Posterior vena cava (tissue), 2 donors: ENCODE measurements at regions not wholly inside any gene's neighbourhood (a gene's known extent, or its start where the extent isn't known, plus 50 kb on each side); places are given as distances from the start of the nearest gene placed in this dataset.

ENCODE experiments used
- DNase-seq: peaks from one replicate; pipeline ENCODE4 v3.0.0-alpha.2; 2020; ENCODE audit warnings: low spot score
- intact Hi-C, 2 donors: fragments of 100-400 bp; cut with DNase I; formaldehyde crosslinking; loops; one replicate each; pipeline versions ENCODE4 v1.14.1 to v1.14.2; 2022 to 2023
- donor health status: DM: yes; HTN: yes; CAD: no.
- donor health status: DM: yes; HTN: yes; CAD: no.

DNA sequence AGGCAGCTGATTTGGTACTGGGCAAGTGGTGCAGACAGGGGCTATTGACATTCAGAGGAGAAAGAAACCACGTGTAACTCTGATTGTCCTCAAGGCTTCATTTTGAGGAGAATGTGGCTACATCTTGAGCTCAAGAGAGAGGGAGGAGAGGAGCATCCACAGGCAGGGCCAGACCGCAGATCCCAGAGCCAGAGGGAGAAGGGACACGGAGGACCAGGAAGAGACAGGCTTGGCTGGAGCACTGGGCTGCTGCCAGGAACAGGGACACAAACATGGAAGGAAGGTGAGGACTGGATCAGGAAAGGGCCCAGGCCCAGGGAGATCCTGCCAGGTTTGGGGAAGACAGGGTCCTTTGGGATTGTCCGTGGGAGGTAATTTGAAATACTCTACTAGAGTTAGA, 158.3 kb downstream of the GPAM start:
- DNase-seq, result no peak
- intact Hi-C loops, result no loop called here

DNA sequence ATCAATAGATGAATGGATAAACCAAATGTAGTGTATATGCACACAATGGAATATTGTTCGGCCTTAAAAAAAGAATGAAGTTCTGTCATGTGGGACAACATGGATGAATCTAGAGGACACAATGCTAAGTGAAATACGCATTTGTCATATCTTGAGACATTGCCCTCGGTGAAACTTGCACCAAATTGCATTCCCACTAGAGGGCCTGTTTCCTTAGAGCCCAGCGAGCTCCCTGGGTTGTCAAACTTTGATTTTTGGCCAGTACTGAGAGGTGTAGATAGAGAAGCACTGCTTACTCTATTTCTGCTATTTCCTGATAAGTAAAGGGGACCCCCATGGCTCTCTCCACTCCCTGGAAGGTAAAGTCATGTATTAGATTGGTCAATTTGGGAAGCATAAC, 157.1 kb downstream of the GPAM start:
- intact Hi-C loops, result no loop called here
- no peak for DNase-seq

DNA sequence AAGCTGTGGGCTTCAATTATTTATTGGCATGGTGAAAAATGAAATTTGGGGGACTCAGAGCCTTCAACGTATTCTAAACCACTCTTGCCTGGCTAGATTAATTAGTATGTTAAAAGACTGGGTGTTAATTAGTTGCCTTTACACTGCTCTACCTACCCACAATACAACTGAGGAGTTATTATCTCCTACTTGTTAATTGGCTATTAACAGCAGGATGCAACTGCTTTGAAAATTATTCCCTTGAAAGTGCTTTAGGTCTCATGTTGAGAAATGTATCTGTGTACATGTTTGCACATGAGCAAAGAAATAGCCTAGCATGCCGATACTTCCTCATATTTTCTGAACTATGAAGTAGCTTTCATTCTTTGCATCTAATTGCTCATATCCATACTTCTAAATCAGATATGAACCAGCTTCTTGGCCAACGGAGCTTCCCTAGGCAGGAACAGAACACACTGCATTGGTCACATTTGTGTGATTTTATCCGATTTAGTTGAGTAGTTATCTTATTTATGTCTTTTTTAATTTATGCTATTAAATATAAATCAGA, 155.8 kb downstream of the GPAM start:
- intact Hi-C loops, result no loop called here
- no peak for DNase-seq

DNA sequence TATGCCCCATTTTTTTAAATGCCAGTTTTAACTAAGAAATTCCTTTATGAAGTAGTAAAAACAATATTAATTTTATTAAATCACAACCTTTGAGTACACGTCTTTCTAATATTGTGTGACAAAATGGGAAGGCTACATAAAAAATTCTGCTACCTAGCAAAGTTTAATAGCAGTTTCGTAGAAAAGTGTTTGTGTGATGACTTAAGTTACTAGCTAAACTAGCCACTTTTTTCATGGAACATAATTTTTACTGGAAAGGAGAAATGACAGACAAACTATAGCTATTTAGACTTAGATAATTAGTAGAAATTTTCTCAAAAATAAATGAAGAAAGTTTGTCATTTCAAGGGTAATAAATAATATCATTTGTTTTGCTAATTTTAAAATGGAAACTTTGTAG, 153.1 kb downstream of the GPAM start:
- no peak for DNase-seq
- intact Hi-C loops, result no loop called here

DNA sequence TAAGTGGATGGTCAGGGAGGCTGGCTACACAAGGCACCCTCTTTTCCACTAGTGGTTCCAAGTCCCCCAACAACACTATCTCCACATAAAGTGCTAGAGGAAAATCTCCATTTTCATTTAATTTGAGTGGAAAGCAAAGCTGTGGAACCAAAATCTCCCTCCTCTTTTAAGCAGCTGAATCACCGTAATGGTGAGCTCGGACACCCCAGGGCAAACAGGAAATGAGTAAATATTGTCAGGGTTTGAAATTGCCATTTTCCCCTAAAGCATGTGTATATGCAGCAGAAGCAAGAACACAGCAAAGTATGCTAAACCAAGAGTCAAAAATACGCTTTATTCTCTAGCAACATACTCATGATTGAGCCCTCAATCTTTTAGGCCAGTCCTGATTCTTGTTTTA, 143.7 kb downstream of the GPAM start:
- DNase-seq, result no peak
- intact Hi-C loops, result no loop called here

DNA sequence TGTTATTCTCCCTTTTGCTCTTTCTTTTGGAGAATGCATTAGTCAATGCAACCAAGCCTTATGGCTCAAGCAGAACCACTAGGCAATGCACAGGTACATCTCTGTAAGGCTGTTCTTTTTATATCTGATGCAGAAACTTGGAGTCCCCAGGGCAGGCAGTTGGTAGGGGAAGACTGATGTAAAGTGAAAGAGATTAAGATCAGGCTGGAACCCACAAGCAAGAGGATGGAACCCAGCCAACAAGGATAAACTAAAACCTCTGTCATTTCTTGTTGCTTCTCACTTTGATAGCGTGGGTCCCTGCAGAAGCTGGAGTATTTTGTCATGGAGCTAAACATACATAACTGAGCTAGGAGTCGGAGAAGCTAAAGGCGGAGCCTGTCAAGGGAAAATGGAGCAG, 142.9 kb downstream of the GPAM start:
- DNase-seq, result no peak
- intact Hi-C loops, result no loop called here

DNA sequence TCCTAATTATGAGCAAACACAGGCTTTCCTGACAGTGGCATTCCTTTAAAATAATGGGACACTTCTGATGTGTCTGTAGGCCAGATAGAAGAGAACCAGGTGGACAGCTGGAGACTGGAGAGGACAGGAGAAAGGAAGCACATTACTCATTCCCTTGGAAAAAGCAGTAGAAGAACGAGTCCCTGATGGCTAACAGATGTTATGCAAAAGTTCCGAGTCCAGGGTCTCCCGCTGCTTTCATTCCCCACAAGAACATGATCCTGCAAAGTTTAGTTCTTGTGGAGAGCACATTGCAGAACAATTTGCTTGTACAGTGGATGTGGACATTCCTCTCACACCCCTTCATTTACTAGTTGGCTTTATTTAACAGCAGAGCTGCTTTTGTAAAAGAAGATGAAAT, 137.6 kb downstream of the GPAM start:
- intact Hi-C loops, result no loop called here
- no peak for DNase-seq

DNA sequence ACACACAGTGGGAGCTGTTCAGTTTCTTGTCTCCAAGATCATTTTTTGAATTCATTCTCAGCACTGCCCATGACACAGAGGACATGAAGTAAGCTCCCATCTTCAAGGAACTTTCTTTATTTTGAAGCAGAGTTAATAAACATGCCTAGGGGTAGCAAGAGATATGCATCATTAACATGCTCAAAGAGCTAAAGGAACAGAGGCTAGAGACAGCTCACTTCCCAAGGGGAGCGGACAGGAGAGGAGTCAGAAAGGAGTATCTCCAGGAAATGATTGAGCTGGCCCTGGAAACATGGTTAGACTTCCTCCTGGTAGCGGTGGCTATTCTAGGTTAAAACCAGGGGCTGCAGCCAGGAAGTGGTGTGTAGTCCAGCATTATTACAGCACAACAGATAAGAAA, 135.9 kb downstream of the GPAM start:
- intact Hi-C loops, result no loop called here
- no peak for DNase-seq

DNA sequence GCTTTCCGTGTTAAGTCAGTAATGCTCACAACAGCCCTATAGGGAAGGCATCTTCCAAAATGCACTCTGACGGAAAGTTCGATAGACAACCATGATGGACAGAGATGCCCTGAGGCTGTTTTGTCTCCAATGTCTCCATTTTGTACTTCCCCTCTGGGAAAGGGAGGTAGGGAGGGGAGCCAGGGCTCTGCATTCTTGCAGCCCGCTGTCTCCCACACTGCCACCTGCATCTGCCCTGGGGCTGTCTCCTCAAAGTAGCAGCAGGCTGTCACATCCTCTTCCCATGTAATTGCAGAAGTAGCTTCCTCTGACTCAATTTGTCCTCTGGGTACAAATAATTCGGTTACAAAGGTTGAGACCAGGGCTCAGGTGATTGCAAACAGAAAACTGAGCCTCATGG, 131.4 kb downstream of the GPAM start:
- no peak for DNase-seq
- intact Hi-C loops, result no loop called here

DNA sequence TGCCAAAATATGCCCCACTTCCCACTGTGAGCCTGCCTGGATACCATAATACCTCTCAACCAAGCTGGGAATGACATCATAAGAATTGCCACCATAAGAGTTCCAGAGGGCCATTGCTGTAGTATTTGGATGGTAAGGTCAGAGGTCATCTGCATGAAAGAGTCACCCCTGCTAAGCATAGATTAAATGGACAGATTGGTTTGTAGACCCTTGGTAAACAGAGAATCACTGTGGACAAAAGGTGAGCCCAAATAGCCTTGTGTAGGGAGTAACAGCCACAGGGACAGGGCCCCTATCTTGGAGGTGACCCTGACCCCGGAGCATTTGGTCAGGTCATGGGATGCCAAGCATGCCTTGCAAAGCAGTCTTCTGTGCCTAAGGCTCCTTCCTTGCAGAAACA, 129.7 kb downstream of the GPAM start:
- intact Hi-C loops, result no loop called here
- DNase-seq, result no peak

DNA sequence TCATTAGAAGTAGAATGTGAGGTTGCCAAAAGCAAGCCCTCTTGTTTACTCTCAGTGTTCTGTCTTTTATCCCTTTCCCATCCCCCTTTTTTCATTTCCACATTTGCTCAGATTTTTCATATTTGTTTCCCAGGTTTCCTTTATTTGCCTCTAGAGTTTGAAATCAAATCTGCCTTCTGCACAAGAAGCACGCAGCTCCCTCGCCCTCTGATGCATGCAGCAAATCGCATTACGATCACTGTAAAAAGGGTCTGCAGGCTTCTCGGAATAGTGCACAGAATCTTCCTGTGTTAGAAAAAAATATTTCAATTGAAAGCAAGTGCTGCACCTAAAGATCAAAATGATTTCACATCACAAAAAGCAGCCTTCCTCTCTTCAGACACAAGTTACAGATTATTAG, 129.0 kb downstream of the GPAM start:
- DNase-seq, result no peak
- intact Hi-C loops, result no loop called here

DNA sequence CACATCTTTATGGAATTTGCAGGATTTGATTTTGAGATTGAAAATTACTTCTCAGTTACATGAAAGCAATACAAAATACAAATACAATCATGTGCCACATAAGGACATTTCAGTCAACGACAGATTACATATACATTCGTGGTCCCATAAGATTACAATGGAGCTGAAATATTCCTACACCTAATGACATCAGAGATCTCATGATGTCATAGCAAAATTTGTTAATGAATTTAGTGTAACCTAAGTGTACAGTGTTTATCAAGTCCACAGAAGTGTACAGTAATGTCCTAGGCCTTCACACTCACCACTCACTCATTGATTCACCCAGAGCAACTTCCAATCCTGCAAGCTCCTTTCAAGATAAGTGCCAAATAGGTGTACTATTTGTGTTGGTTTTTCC, 126.5 kb downstream of the GPAM start:
- intact Hi-C loops, result no loop called here

DNA sequence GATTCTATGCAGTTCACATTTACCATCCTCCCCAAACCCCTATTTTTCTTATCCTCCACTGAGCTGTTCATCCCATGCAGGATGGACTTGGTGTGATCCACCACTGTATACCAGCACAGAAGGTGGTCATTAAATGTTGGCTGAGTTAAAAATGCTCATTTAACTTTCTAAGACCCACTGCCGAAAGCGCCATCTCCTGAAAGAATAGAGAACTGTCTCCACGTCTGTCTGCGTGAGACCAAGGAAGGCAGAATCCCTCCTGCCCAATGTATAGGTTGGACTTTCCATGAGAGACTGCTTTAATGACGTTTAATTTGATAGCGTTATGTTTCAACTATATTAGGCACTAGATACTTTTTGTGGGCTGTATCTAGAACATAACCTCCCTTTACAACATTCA, 124.3 kb downstream of the GPAM start:
- intact Hi-C loops, result no loop called here

More for the DNA sequence above, 126.5 kb downstream of the GPAM start:
- no peak for DNase-seq

DNA sequence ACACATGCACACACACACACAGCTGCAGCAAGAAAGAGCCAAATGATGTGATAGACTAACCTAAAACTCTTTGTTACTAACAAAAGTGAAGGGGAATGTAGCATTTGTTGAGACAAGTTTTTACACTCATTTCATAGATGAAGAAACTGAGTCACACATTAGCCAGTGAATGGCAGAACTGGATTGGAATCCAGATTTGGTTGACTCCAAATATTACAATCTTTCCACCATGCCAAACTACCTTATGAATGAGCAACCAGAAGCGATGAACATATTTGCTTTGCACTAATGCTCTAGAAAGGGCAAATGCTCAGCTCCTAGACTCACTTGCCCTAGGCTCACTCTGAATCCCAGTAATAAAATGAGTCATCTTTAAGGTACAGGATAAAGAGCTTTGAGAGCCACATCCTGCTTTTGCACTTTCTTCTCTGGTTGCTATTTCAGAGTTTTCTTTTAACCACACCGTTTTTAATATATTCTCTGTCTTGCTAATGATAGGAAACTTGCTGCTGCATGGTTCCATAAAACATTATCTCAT, 111.9 kb downstream of the GPAM start:
- intact Hi-C loops, result no loop called here
- DNase-seq, result no peak

More for the DNA sequence above, 124.3 kb downstream of the GPAM start:
- no peak for DNase-seq

DNA sequence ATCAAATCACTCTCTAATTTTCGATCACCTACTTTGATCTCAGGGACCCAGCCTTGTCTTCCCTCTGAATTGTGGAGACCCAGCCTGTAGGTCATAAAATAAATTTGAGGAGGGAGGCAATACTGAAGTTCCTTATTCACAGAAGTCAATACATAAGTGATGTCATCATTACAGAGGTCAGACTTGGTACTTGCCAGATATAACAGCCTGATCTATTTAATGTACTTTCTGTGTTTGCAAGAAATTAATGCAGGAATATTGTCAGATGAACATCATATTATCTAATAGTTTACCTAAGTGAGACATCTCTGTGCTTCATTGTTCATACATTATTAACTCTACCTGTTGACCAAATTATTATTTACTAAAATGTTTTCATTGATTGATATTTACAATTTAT, 105.6 kb downstream of the GPAM start:
- intact Hi-C loops, result no loop called here

DNA sequence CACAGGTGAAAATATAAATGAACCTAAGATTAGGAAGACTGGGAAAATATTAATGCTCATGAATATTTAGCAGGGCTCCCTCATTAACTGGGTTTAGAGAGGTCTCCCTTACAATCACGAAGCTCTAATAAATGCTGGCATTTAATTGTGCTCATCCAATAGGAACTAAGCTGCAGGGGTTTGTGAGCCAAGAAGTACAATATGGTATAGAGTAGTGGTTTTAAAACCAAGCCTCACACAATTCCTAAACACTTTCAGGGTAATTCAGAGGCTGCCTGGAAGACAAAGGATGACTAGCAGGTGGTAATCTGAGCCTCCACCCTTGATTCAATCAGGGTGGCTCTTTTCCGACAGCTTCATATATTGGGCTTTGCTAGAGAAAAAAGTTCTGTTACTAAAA, 103.3 kb downstream of the GPAM start:
- DNase-seq, result no peak
- intact Hi-C loops, result no loop called here

More for the DNA sequence above, 105.6 kb downstream of the GPAM start:
- no peak for DNase-seq

DNA sequence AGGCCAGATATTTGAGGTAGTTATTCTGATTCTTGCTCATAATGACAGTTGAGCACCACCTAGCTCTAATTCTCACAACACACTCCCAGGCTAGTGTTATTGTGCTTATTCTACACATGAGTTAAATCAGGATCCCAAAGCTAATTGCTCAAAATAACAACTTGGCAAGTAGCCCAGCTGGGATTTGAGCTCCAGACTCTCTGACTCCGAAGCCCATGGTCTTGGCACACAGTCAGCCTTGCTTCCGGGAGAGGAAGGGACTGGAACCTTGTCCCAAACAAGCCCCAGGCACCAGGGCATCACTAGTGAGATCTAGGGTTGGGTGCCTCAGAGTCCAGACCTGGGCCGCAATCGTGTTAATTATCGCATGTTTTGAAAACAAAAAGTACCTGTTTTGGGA, 101.4 kb downstream of the GPAM start:
- intact Hi-C loops, result no loop called here
- DNase-seq, result no peak

DNA sequence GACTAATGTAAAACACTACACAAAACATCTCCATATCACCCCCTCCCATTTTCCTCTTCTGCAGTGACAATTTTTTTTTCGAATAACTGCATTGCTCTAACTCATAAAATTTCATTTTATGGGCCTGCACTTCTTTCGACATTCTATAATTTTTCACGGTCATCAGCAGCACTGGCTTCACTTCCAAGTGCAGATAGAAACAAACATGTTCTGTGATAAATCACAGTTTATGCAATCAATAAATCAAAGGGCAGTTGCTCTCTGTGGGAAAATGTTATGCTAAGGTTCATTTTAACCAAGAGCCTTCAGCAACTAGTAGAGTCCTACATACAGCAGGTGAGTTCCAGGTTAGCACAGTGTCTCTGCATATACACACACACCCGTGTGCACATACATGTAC, 100.1 kb downstream of the GPAM start:
- no peak for DNase-seq
- intact Hi-C loops, result no loop called here

DNA sequence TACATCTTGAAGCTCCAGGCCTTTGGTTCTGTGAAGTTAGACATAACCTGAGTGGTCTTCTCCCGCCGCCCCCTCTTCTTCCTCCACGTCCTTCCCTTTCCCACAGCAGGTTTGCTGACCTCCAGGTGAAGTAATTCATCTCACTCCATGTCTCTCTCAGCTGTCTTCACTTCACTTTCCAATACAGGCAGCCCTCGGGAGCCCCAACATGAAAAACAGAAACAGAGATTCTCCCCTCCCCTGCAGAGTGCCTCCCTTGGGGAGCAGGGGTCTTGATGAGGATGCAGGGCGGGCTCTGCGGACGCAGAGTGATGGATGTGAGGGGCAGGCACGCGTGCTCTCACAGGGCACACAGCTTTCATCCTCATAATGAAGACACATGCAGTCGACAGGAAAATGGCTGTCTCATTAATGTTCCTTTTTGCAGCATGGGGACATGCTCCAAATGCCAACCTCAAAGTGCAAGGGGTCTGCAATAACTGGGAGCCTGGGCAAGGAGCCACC, 95.6 kb downstream of the GPAM start:
- DNase-seq, result no peak
- intact Hi-C loops, result no loop called here

DNA sequence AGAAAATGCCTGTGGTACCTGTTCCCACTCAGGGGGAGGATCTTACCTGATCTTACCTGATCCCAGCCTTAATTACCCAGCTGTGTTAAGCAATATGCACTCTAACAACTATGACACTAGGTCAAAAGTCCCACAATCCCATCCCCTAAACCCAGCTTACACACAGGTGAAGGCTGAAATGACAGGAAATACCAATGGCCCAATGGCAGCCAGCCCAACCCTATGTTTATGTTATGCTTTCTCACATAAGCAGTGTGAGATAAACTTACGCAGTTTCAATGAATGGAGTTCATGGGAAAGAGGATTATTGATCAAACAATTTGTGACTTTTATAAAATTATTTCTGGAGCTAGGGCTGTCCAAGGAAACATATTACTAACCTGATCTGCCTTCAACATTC, 91.9 kb downstream of the GPAM start:
- no peak for DNase-seq
- intact Hi-C loops, result no loop called here

DNA sequence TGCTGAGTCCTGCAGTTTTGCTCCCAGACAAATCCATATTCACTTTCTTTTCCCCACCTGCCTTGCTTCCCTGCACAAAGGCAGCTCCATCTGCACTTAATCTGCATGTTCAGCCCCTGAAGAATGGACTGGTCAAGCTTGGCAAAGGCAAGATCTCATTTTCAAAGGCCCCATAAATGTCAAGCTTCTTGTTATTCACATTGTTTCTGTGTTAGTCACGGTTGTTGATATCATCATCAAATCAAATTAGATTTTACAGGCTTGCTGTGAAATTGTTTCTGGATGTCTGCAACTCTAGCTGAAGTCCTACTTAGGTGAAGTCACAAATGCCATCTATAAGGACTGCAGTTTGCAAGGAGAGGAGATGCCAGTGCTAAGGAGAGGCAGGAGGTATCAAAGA, 91.0 kb downstream of the GPAM start:
- intact Hi-C loops, result no loop called here
- no peak for DNase-seq

DNA sequence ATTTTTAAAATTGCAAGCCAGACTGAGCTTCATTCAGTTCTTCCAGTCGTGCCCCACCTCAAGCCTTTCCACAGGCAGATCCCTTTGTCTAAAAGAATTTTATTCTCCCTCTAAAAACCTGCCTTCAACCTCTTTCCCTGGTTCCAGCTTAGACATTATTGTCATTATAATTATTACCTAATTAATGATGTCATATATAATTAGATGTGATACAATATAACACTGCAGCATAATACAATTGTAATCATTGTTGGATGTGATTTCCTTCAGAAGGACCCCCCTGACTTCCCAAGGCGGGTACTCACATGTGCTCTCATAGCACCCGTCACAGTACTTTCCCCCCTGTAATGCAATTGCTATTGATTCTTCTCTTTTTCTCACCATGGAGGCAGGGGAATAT, 88.6 kb downstream of the GPAM start:
- intact Hi-C loops, result no loop called here
- no peak for DNase-seq
